HEK293 (cell line): ENCODE measurements at regions not wholly inside any gene's neighbourhood (a gene's known extent, or its start where the extent isn't known, plus 50 kb on each side); places are given as distances from the start of the nearest gene placed in this dataset.

Source experiments
- CTCF ChIA-PET: fragments of 350-600 bp; formaldehyde crosslinking; extraction: SDS; loops from one replicate; lab custom pipeline; 2021; ENCODE audit warnings: antibody characterized with exemption; lab: Yijun Ruan, JAX
- POLR2A ChIA-PET: fragments of 300-600 bp; formaldehyde crosslinking; extraction: SDS; loops from one replicate; lab custom pipeline; 2020; ENCODE audit warnings: antibody characterized with exemption, inconsistent platforms; lab: Yijun Ruan, JAX
- H3K27ac ChIP-seq: fragments of 200-500 bp; sonication (Bioruptor generic); 2 replicates; pipeline ENCODE4 v1.5.1; 2014; ENCODE audit warnings: low read depth, low read length, control low read depth, inconsistent platforms; ENCODE audit errors: extremely low read depth
- H3K36me3 ChIP-seq, 2 experiments: fragments of 200-500 bp in 1 of 2; sonication (Bioruptor generic) in 1 of 2; 1 replicate in 1 of 2; 2 replicates in 1 of 2; pipeline ENCODE4 v1.5.1; 2014 to 2017; ENCODE audit warnings: inconsistent platforms in 2 of 2, low read length in 2 of 2; ENCODE audit not compliant: control insufficient read depth in 2 of 2, insufficient read depth in 1 of 2
- H3K4me1 ChIP-seq: fragments of 200-500 bp; sonication (Bioruptor generic); 2 replicates; pipeline ENCODE4 v1.5.1; 2014; ENCODE audit warnings: mild to moderate bottlenecking, low read length, inconsistent platforms; ENCODE audit not compliant: control insufficient read depth, insufficient read depth
- H3K4me3 ChIP-seq: 2 replicates; pipeline ENCODE4 v1.5.1; 2011; ENCODE audit warnings: low read depth, mild to moderate bottlenecking, control low read depth, low read length, moderate library complexity
- H3K9me3 ChIP-seq: fragments of 200-500 bp; sonication (Bioruptor generic); 2 replicates; pipeline ENCODE4 v1.5.1; 2014; ENCODE audit warnings: low read depth, low read length, inconsistent platforms; ENCODE audit not compliant: control insufficient read depth, insufficient read depth
- GLI2 ChIP-seq: fragments of 450-650 bp; formaldehyde crosslinking; IDR thresholded peaks from 2 replicates; pipeline ENCODE4; 2017; ENCODE audit warnings: missing biosample characterization, missing genetic modification characterization, low read depth, borderline replicate concordance
- OVOL3 ChIP-seq: fragments of 450-650 bp; formaldehyde crosslinking; IDR thresholded peaks from 2 replicates; pipeline ENCODE4 v1.5.1; 2016; ENCODE audit warnings: missing biosample characterization, missing genetic modification characterization
- RBAK ChIP-seq: fragments of 450-650 bp; formaldehyde crosslinking; IDR thresholded peaks from 2 replicates; pipeline ENCODE4 v1.5.1; 2016; ENCODE audit warnings: missing biosample characterization, missing genetic modification characterization
- ZBTB21 ChIP-seq: fragments of 450-650 bp; formaldehyde crosslinking; IDR thresholded peaks from 2 replicates; pipeline ENCODE4 v1.5.1; 2017; ENCODE audit warnings: missing biosample characterization, missing genetic modification characterization
- ZBTB48 ChIP-seq: fragments of 450-650 bp; formaldehyde crosslinking; IDR thresholded peaks from 2 replicates; pipeline ENCODE4 v1.5.1; 2016; ENCODE audit warnings: missing biosample characterization, missing genetic modification characterization
- ZBTB7A ChIP-seq: fragments of 450-650 bp; formaldehyde crosslinking; IDR thresholded peaks from 2 replicates; pipeline ENCODE4 v1.5.1; 2016; ENCODE audit warnings: low read depth, missing biosample characterization, missing genetic modification characterization
- ZBTB8A ChIP-seq: fragments of 450-650 bp; formaldehyde crosslinking; IDR thresholded peaks from 2 replicates; pipeline ENCODE4 v1.5.1; 2016; ENCODE audit warnings: missing biosample characterization, missing genetic modification characterization
- ZEB2 ChIP-seq: fragments of 450-650 bp; formaldehyde crosslinking; IDR thresholded peaks from 2 replicates; pipeline ENCODE4 v1.5.1; 2016; ENCODE audit warnings: missing biosample characterization, missing genetic modification characterization
- ZFP41 ChIP-seq: fragments of 450-650 bp; formaldehyde crosslinking; IDR thresholded peaks from 2 replicates; pipeline ENCODE4 v1.5.1; 2016; ENCODE audit warnings: missing biosample characterization, missing genetic modification characterization, borderline replicate concordance
- ZNF133 ChIP-seq: fragments of 450-650 bp; formaldehyde crosslinking; IDR thresholded peaks from 2 replicates; pipeline ENCODE4 v1.5.1; 2016; ENCODE audit warnings: missing biosample characterization, missing genetic modification characterization
- ZNF19 ChIP-seq: fragments of 450-650 bp; formaldehyde crosslinking; IDR thresholded peaks from 2 replicates; pipeline ENCODE4; 2016; ENCODE audit warnings: missing biosample characterization, missing genetic modification characterization, low read depth
- ZNF239 ChIP-seq: fragments of 450-650 bp; formaldehyde crosslinking; IDR thresholded peaks from 2 replicates; pipeline ENCODE4 v1.5.1; 2016; ENCODE audit warnings: missing biosample characterization, missing genetic modification characterization
- ZNF48 ChIP-seq: fragments of 450-650 bp; formaldehyde crosslinking; IDR thresholded peaks from 2 replicates; pipeline ENCODE4 v1.5.1; 2016; ENCODE audit warnings: missing biosample characterization, missing genetic modification characterization
- ZNF501 ChIP-seq: fragments of 450-650 bp; formaldehyde crosslinking; IDR thresholded peaks from 2 replicates; pipeline ENCODE4 v1.5.1; 2016; ENCODE audit warnings: missing biosample characterization, missing genetic modification characterization
- ZNF510 ChIP-seq: fragments of 450-650 bp; formaldehyde crosslinking; IDR thresholded peaks from 2 replicates; pipeline ENCODE4 v1.5.1; 2018; ENCODE audit warnings: mild to moderate bottlenecking, missing genetic modification characterization, missing biosample characterization; ENCODE audit not compliant: insufficient replicate concordance
- ZNF558 ChIP-seq: fragments of 450-650 bp; formaldehyde crosslinking; IDR thresholded peaks from 2 replicates; pipeline ENCODE4 v1.5.1; 2016; ENCODE audit warnings: missing biosample characterization, missing genetic modification characterization
- ZNF610 ChIP-seq: fragments of 450-650 bp; formaldehyde crosslinking; IDR thresholded peaks from 2 replicates; pipeline ENCODE4 v1.5.1; 2016; ENCODE audit warnings: missing biosample characterization, missing genetic modification characterization, borderline replicate concordance
- ZNF670 ChIP-seq: fragments of 450-650 bp; formaldehyde crosslinking; IDR thresholded peaks from 2 replicates; pipeline ENCODE4 v1.5.1; 2016; ENCODE audit warnings: missing biosample characterization, missing genetic modification characterization, low read depth
- ZNF843 ChIP-seq: fragments of 450-650 bp; formaldehyde crosslinking; IDR thresholded peaks from 2 replicates; pipeline ENCODE4 v1.5.1; 2016; ENCODE audit warnings: missing biosample characterization, missing genetic modification characterization
- TF ChIP-seq, protein P1 (sequence below): fragments of 450-650 bp; formaldehyde crosslinking; IDR thresholded peaks from 2 replicates; pipeline ENCODE4 v1.5.1; 2016; ENCODE audit warnings: missing biosample characterization, missing genetic modification characterization
- TF ChIP-seq, protein P2 (sequence below): fragments of 450-650 bp; formaldehyde crosslinking; IDR thresholded peaks from 2 replicates; pipeline ENCODE4 v1.5.1; 2016; ENCODE audit warnings: missing biosample characterization, missing genetic modification characterization
- TF ChIP-seq, protein P3 (sequence below): fragments of 450-650 bp; IDR thresholded peaks from 2 replicates; pipeline ENCODE4 v1.5.1; 2018; ENCODE audit warnings: missing biosample characterization, mild to moderate bottlenecking, missing genetic modification characterization
- TF ChIP-seq, protein P4 (sequence below): fragments of 450-650 bp; formaldehyde crosslinking; IDR thresholded peaks from 2 replicates; pipeline ENCODE4 v1.5.1; 2016; ENCODE audit warnings: missing biosample characterization, missing genetic modification characterization
- TF ChIP-seq, protein P5 (sequence below): fragments of 450-650 bp; formaldehyde crosslinking; IDR thresholded peaks from 2 replicates; pipeline ENCODE4 v1.5.1; 2017; ENCODE audit warnings: missing biosample characterization, missing genetic modification characterization

DNA sequence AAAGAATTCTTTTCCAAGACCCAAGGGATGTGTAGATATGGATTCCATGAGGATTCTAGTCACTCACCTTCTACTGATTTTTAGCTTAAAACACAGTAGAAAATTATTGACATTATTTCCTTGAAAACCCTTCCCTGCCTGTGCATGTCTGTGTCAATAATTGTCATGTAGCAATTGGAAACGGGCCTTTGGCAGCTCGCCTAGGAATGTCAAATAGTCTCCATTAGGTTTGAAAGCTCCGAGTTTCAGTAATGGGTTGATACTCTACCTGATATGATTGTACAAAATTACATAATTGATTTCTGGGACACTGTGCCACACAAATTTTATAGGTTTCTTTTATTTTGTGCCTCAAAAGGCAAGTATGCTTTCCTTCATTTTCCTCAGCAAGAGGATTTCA lies 515.2 kb upstream of the ARID1B start:
- H3K4me3 ChIP-seq: no peak overlapping the region
- H3K36me3 ChIP-seq: no peaks in the 10 kb centered on the region
- H3K27ac ChIP-seq: no peak overlapping the region
- no peaks in the 10 kb centered on the region for H3K9me3 ChIP-seq
- ChIA-PET CTCF (no interaction called here), POLR2A (no interaction called here)
- TF ChIP-seq ZFP41 (tag by site-specific recombination): no peak
- TF ChIP-seq, protein P1, sequence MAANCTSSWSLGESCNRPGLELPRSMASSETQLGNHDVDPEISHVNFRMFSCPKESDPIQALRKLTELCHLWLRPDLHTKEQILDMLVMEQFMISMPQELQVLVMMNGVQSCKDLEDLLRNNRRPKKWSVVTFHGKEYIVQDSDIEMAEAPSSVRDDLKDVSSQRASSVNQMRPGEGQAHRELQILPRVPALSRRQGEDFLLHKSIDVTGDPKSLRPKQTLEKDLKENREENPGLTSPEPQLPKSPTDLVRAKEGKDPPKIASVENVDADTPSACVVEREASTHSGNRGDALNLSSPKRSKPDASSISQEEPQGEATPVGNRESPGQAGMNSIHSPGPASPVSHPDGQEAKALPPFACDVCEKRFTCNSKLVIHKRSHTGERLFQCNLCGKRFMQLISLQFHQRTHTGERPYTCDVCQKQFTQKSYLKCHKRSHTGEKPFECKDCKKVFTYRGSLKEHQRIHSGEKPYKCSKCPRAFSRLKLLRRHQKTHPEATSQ (tag by site-specific recombination): no peak
- TF ChIP-seq, protein P2, sequence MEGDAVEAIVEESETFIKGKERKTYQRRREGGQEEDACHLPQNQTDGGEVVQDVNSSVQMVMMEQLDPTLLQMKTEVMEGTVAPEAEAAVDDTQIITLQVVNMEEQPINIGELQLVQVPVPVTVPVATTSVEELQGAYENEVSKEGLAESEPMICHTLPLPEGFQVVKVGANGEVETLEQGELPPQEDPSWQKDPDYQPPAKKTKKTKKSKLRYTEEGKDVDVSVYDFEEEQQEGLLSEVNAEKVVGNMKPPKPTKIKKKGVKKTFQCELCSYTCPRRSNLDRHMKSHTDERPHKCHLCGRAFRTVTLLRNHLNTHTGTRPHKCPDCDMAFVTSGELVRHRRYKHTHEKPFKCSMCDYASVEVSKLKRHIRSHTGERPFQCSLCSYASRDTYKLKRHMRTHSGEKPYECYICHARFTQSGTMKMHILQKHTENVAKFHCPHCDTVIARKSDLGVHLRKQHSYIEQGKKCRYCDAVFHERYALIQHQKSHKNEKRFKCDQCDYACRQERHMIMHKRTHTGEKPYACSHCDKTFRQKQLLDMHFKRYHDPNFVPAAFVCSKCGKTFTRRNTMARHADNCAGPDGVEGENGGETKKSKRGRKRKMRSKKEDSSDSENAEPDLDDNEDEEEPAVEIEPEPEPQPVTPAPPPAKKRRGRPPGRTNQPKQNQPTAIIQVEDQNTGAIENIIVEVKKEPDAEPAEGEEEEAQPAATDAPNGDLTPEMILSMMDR (tag by site-specific recombination): no peak
- TF ChIP-seq RBAK: no peak
- TF ChIP-seq ZNF610 (tag by site-specific recombination): no peak
- no peak for TF ChIP-seq ZNF843 (tag by site-specific recombination)
- TF ChIP-seq ZEB2 (tag by site-specific recombination): no peak
- TF ChIP-seq ZBTB7A (tag by site-specific recombination): no peak
- TF ChIP-seq, protein P3, sequence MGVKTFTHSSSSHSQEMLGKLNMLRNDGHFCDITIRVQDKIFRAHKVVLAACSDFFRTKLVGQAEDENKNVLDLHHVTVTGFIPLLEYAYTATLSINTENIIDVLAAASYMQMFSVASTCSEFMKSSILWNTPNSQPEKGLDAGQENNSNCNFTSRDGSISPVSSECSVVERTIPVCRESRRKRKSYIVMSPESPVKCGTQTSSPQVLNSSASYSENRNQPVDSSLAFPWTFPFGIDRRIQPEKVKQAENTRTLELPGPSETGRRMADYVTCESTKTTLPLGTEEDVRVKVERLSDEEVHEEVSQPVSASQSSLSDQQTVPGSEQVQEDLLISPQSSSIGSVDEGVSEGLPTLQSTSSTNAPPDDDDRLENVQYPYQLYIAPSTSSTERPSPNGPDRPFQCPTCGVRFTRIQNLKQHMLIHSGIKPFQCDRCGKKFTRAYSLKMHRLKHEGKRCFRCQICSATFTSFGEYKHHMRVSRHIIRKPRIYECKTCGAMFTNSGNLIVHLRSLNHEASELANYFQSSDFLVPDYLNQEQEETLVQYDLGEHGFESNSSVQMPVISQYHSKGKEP: no peak
- TF ChIP-seq, protein P4, sequence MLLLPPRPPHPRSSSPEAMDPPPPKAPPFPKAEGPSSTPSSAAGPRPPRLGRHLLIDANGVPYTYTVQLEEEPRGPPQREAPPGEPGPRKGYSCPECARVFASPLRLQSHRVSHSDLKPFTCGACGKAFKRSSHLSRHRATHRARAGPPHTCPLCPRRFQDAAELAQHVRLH (tag by site-specific recombination): no peak
- H3K4me1 ChIP-seq: no peaks in the 10 kb centered on the region

DNA sequence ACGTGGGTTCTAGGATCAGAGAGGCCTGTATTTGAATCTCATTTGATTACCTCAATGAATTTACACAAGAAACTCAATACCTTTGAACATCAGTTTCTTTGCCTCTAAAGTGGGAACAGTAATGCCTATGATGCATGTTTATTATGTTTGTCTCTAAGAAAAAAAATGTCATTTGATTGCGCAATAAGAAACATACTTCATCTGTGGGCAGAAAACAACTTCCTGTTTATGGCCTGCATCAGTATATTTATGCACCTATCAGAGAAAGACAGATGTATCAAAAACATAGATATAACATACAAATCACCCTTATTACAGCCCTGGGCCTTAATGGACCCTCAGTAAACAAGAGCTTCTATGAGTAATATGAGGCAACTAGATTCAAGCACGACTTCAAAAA lies 516.4 kb upstream of the ARID1B start:
- Histone ChIP-seq H3K4me1 (no peaks in the 10 kb centered on the region), H3K36me3 (no peaks in the 10 kb centered on the region), H3K4me3 (no peak overlapping the region), H3K27ac (no peak overlapping the region), H3K9me3 (no peaks in the 10 kb centered on the region)
- TF ChIP-seq ZNF239 (tag by site-specific recombination) (no peak), ZNF510 (no peak), ZNF48 (tag by site-specific recombination) (no peak), ZEB2 (tag by site-specific recombination) (no peak), ZNF501 (tag by site-specific recombination) (no peak), GLI2 (tag by site-specific recombination) (no peak), OVOL3 (tag by site-specific recombination) (no peak), ZNF133 (tag by site-specific recombination) (no peak), ZBTB21 (tag by site-specific recombination) (no peak), ZNF558 (tag by site-specific recombination) (no peak), ZNF670 (tag by site-specific recombination) (no peak), ZBTB8A (tag by site-specific recombination) (no peak), ZNF19 (tag by site-specific recombination) (no peak), ZBTB48 (tag by site-specific recombination) (no peak)
- TF ChIP-seq, protein P5, sequence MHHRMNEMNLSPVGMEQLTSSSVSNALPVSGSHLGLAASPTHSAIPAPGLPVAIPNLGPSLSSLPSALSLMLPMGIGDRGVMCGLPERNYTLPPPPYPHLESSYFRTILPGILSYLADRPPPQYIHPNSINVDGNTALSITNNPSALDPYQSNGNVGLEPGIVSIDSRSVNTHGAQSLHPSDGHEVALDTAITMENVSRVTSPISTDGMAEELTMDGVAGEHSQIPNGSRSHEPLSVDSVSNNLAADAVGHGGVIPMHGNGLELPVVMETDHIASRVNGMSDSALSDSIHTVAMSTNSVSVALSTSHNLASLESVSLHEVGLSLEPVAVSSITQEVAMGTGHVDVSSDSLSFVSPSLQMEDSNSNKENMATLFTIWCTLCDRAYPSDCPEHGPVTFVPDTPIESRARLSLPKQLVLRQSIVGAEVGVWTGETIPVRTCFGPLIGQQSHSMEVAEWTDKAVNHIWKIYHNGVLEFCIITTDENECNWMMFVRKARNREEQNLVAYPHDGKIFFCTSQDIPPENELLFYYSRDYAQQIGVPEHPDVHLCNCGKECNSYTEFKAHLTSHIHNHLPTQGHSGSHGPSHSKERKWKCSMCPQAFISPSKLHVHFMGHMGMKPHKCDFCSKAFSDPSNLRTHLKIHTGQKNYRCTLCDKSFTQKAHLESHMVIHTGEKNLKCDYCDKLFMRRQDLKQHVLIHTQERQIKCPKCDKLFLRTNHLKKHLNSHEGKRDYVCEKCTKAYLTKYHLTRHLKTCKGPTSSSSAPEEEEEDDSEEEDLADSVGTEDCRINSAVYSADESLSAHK: no peak
- ChIA-PET POLR2A (no interaction called here), CTCF (no interaction called here)
